ENCODE measurements at regions not wholly inside any gene's neighbourhood (a gene's known extent, or its start where the extent isn't known, plus 50 kb on each side); places are given as distances from the start of the nearest gene placed in this dataset.

DNA sequence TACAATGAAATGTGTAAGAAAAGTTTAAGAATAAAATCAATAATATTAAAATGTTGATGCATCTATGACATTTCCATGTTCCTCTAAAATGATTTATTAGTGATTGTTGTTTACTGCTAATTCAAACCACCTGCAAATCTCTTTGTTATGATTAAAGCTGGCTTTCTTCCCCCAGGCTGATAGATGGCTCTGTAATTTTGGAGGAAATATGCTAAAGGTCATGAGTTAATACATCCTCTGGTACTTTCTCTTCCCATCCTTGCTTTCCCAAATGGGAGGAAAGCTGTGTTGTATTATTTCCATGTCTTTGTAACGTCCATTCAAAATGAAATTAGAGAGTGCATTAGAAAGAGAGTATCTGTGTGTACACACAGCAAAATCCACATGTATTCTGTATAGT is 139.5 kb upstream of the TMCO5A start:
- peaks cover 6% of the 10 kb centered on the region; the same call in 1 of the 2 replicates for H3K4me1 ChIP-seq (ENCODE audit: insufficient read depth, low read length)
- H3K36me3 ChIP-seq (ENCODE audit: insufficient read depth, low read length) = no peaks in the 10 kb centered on the region
- no peaks in the 10 kb centered on the region; the same call in 1 of the 2 replicates for H3K9me3 ChIP-seq (ENCODE audit: control insufficient read depth, insufficient read depth, low read length)
- H3K9ac ChIP-seq (ENCODE audit: low read depth, low read length) = no peak overlapping the region

DNA sequence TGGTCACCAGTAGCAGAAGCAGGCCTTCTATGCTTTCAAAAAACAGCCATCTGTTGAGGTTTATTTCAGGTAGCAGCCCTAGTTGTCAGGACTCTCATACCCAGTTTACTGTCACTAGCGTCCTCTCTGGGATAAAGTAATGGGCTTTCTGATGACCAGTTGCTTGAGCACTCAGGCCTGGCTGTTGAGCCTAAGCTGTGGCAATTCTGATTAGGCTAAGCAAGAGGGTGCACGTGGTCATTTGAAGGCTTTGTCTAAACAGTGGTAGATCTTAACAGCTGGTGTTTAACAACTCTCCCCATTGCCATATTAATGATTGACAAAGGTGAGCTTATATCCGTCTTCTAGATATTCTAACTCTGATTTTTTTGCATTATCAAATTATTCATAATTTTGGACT is 132.9 kb upstream of the TMCO5A start:
- Histone ChIP-seq H3K4me1 (ENCODE audit: insufficient read depth, low read length) (no peaks in the 10 kb centered on the region), H3K9me3 (ENCODE audit: control insufficient read depth, insufficient read depth, low read length) (no peaks in the 10 kb centered on the region; the same call in 1 of the 2 replicates), H3K9ac (ENCODE audit: low read depth, low read length) (no peak overlapping the region), H3K36me3 (ENCODE audit: insufficient read depth, low read length) (no peaks in the 10 kb centered on the region)

DNA sequence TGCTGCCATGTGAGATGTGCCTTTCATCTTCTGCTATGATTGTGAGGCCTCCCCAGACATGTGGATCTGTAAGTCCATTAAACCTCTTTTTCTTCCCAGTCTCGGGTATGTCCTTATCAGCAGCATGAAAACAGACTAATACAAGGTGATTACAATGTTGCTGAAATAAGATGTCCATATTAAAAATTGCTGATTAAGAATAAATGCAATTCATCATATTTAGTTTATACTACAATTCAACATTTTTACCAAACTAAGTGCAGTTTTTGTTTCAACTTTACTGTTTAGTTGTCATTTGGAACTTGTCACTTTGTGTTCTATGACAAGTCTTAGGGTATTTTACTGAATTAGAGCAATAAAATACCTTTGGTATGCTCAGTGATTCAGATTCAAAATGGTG is 127.6 kb upstream of the TMCO5A start:
- Histone ChIP-seq H3K4me1 (ENCODE audit: insufficient read depth, low read length) (no peaks in the 10 kb centered on the region), H3K36me3 (ENCODE audit: insufficient read depth, low read length) (no peaks in the 10 kb centered on the region), H3K9me3 (ENCODE audit: control insufficient read depth, insufficient read depth, low read length) (no peaks in the 10 kb centered on the region), H3K9ac (ENCODE audit: low read depth, low read length) (no peak overlapping the region)

DNA sequence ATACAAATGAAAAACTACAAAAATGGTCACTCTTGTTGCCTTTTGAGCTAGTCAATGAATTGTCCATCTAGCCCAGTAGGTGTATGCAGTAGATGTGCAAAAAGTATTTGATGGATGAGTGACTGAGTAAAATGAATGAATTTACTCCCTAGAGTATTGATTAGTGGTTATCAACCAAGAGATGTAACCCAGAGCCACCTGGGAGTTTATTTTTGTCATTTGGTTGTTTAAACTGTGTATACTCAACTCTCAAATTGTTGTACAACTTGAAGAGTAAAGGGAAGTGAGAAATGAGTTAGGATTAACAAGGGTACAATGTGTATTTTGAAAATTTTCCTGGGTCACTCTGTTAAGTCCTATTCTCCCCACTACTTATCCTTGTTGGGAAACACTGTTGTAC is 124.1 kb upstream of the TMCO5A start:
- Histone ChIP-seq H3K9ac (ENCODE audit: low read depth, low read length) (no peak overlapping the region), H3K36me3 (ENCODE audit: insufficient read depth, low read length) (no peaks in the 10 kb centered on the region), H3K9me3 (ENCODE audit: control insufficient read depth, insufficient read depth, low read length) (no peaks in the 10 kb centered on the region), H3K4me1 (ENCODE audit: insufficient read depth, low read length) (no peaks in the 10 kb centered on the region)

DNA sequence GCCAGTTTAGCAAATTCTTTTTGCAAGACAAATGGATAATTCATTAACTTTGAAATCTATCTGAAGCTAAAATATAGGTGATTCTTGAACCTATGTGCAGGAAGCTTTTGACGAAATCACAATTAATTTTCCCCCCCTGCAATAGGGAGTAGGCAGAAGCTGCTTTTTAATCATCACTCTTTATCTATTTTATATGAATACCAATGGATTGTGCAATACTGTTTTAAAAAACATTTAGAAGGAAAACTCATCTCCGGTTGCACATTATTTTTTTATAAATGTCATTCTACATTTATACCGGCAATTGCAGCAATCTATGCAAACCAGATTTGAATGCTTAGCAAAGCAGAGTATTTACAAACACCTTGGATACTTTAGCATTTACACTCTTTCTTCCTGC is 121.1 kb upstream of the TMCO5A start:
- H3K9ac ChIP-seq (ENCODE audit: low read depth, low read length) = no peak overlapping the region
- H3K36me3 ChIP-seq (ENCODE audit: insufficient read depth, low read length) = no peaks in the 10 kb centered on the region
- no peaks in the 10 kb centered on the region for H3K9me3 ChIP-seq (ENCODE audit: control insufficient read depth, insufficient read depth, low read length)
- H3K4me1 ChIP-seq (ENCODE audit: insufficient read depth, low read length) = no peaks in the 10 kb centered on the region

DNA sequence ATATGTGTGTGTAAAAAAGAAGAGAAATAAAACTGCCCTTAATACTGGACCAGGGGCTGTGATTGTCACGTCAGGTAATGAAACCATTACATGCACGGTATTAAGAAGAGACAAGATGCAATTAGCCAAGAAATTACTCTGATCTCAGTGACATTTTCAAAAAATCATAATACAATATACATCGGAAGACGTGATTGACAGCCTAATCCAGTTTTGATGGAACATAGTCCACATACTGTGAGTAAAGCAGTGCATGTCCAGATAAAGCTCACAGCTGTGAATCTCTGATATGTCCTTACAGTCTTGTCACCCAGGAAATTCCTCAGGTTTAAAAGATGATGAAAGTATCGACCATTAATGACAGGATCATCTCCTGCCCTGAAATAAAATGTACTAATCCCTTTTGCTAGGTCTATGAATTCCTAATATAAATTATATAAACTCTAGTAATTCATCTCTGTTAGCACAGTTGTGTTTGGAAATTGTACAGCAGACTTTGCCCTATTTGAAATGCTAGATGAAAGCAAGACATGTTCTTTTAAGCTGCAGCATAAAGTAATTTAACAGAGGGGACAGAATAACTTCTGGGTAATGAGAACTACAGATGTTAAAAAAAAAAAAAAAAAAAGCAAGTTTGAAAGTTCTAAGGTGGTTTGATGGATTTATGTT is 119.5 kb upstream of the TMCO5A start:
- Histone ChIP-seq H3K9me3 (ENCODE audit: control insufficient read depth, insufficient read depth, low read length) (no peaks in the 10 kb centered on the region), H3K9ac (ENCODE audit: low read depth, low read length) (no peak overlapping the region), H3K4me1 (ENCODE audit: insufficient read depth, low read length) (no peaks in the 10 kb centered on the region), H3K36me3 (ENCODE audit: insufficient read depth, low read length) (no peaks in the 10 kb centered on the region)

DNA sequence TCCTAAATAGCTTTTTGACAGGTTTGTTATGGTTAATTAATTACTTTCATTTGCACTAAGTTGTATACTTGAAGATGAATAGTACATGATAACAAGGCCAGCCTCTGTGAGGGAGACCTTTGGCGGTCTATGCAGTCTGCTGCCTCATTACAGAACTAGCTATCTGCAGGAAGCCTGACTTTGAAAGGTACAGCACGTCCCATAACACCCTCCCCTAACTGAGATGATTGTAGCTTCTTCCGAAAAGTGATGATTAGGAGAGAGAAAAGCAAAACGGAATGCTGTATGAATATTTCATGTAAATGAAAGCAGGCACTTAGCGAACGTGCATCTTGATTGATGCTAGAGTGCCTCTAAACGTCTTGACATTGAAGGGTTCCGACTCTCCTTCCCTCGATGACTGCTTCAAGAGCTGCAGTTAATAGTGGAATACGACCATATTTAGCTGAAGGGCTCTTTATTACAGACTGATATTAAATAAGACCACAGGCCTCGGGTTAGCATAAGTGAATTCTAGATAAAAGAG is 116.2 kb upstream of the TMCO5A start:
- no peaks in the 10 kb centered on the region for H3K9me3 ChIP-seq (ENCODE audit: control insufficient read depth, insufficient read depth, low read length)
- no peaks in the 10 kb centered on the region for H3K36me3 ChIP-seq (ENCODE audit: insufficient read depth, low read length)
- no peaks in the 10 kb centered on the region for H3K4me1 ChIP-seq (ENCODE audit: insufficient read depth, low read length)
- no peak overlapping the region for H3K9ac ChIP-seq (ENCODE audit: low read depth, low read length)

GRCh38 chr15:37819191-37819590 is 115.2 kb upstream of the TMCO5A start:
- H3K9me3 ChIP-seq (ENCODE audit: control insufficient read depth, insufficient read depth, low read length) = no peaks in the 10 kb centered on the region

GRCh38 chr15:37820380-37821128 is 113.9 kb upstream of the TMCO5A start:
- H3K9ac ChIP-seq (ENCODE audit: low read depth, low read length) = no peak overlapping the region
- H3K9me3 ChIP-seq (ENCODE audit: control insufficient read depth, insufficient read depth, low read length) = no peaks in the 10 kb centered on the region
- no peaks in the 10 kb centered on the region; the same call in 1 of the 2 replicates for H3K4me1 ChIP-seq (ENCODE audit: insufficient read depth, low read length)

More at GRCh38 chr15:37819191-37819590, 115.2 kb upstream of the TMCO5A start:
- H3K4me1 ChIP-seq (ENCODE audit: insufficient read depth, low read length) = no peaks in the 10 kb centered on the region; the same call in 1 of the 2 replicates
- no peak overlapping the region for H3K9ac ChIP-seq (ENCODE audit: low read depth, low read length)
- H3K36me3 ChIP-seq (ENCODE audit: insufficient read depth, low read length) = no peaks in the 10 kb centered on the region

DNA sequence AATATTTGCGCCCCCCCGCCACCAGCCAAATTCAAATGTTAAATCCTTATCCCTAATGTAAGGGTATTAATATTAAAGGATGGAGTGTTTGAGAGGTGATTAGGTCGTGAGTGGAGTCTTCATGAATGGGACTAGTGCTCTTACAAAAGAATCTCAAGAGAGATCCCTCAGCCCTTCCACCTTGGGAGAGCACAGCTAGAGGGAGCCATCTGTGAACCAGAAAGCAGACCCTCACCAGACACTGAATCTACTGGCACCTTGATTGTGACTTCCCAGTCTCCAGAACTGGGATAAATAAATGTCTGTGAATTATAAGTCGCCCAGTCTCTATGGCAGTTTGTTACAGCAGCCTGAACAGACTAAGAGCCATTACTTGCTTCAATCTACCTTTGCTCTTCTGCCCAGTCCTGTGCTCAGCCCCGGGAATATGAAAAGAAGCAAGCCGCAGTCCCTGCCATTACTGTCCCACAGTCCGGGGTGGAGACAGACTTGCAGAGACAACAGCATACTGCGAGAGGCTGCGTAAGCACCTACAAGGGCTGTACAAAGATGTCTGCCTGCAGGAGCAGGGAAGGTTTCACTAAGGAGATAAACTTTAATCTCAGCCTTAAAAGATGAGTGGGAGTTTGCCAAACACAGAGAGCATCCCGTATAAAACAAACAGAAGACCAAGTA is 110.7 kb upstream of the TMCO5A start:
- no peak overlapping the region for H3K9ac ChIP-seq (ENCODE audit: low read depth, low read length)
- no peaks in the 10 kb centered on the region; the same call in 1 of the 2 replicates for H3K4me1 ChIP-seq (ENCODE audit: insufficient read depth, low read length)
- no peaks in the 10 kb centered on the region for H3K9me3 ChIP-seq (ENCODE audit: control insufficient read depth, insufficient read depth, low read length)
- H3K36me3 ChIP-seq (ENCODE audit: insufficient read depth, low read length) = no peaks in the 10 kb centered on the region

More at GRCh38 chr15:37820380-37821128, 113.9 kb upstream of the TMCO5A start:
- no peaks in the 10 kb centered on the region for H3K36me3 ChIP-seq (ENCODE audit: insufficient read depth, low read length)

DNA sequence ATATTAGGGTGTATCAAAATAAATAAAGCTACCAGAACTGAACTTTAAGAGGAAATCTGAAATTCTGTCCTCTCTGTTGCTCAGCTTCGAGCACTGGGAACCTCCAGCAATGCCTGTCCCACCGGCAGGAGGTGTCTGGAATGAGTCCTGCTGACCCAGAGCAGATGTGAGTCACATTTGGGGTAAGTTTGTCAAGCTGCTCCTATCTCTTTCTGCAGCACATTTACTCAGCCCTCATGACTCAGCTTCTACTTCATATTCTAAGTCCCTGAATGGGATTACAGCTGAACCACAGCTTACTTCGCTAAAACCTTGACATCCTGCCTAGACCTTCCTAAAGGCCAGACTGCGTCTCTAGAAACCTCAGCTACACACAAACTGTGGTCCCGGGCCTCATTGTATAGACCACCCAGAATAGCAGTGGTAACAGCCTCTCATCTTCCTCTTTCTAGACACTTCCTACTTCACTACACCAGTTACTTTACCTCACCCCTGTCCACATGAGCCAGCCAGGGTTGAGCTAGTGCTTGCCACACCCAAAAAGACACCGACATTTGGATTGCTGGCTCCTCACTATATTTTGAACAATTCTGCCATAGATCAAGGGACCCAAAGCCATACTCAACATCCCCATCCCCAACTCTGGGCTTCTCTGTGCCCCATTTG is 109.6 kb upstream of the TMCO5A start:
- no peaks in the 10 kb centered on the region; the same call in 1 of the 2 replicates for H3K4me1 ChIP-seq (ENCODE audit: insufficient read depth, low read length)
- H3K9ac ChIP-seq (ENCODE audit: low read depth, low read length) = no peak overlapping the region
- no peaks in the 10 kb centered on the region for H3K9me3 ChIP-seq (ENCODE audit: control insufficient read depth, insufficient read depth, low read length)
- H3K36me3 ChIP-seq (ENCODE audit: insufficient read depth, low read length) = no peaks in the 10 kb centered on the region

DNA sequence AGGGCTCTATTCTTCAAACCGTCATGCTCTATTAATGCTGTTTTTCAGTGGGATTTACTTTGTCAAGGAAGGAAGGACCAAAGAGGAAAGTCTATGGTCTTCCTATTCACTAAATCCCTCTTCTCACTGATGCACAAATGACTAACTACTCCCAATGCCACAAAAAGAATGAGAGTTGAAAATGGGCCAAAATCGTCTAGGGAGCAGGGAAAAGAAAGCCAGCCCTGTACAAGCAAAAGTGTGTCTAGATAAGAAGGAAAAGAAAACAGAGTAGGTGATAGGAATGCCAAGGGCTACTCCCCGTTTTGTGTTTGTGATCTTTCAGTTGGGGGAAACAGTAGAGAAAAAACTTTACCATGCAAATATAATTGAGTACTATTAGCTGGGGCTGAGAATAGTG is 97.2 kb upstream of the TMCO5A start:
- Histone ChIP-seq H3K9ac (ENCODE audit: low read depth, low read length) (no peak overlapping the region), H3K4me1 (ENCODE audit: insufficient read depth, low read length) (no peaks in the 10 kb centered on the region), H3K36me3 (ENCODE audit: insufficient read depth, low read length) (no peaks in the 10 kb centered on the region)

GRCh38 chr15:37847776-37848175 is 86.7 kb upstream of the TMCO5A start:
- Histone ChIP-seq H3K9ac (ENCODE audit: low read depth, low read length) (no peak overlapping the region), H3K36me3 (ENCODE audit: insufficient read depth, low read length) (no peaks in the 10 kb centered on the region), H3K9me3 (ENCODE audit: control insufficient read depth, insufficient read depth, low read length) (no peaks in the 10 kb centered on the region), H3K4me1 (ENCODE audit: insufficient read depth, low read length) (no peaks in the 10 kb centered on the region)

More for the DNA sequence above, 97.2 kb upstream of the TMCO5A start:
- H3K9me3 ChIP-seq (ENCODE audit: control insufficient read depth, insufficient read depth, low read length) = peaks cover 3% of the 10 kb centered on the region; the same call in 1 of the 2 replicates

- no peaks in the 10 kb centered on the region for H3K9me3 ChIP-seq (ENCODE audit: control insufficient read depth, insufficient read depth, low read length)
- H3K36me3 ChIP-seq (ENCODE audit: insufficient read depth, low read length) = no peaks in the 10 kb centered on the region
- H3K9ac ChIP-seq (ENCODE audit: low read depth, low read length) = no peak overlapping the region
- H3K4me1 ChIP-seq (ENCODE audit: insufficient read depth, low read length) = no peaks in the 10 kb centered on the region
Measured at GRCh38 chr15:37856109-37856508, 78.3 kb upstream of the TMCO5A start.
